Gastroesophageal sphincter (tissue), 3 donors: ENCODE measurements at regions not wholly inside any gene's neighbourhood (a gene's known extent, or its start where the extent isn't known, plus 50 kb on each side); places are given as distances from the start of the nearest gene placed in this dataset.

Experiments used
- POLR2A ChIP-seq, 2 donors: fragments of 450-650 bp; IDR thresholded peaks; one replicate each; pipeline ENCODE4 v1.6.1; 2017; ENCODE audit warnings: antibody characterized with exemption in 2 of 2, mild to moderate bottlenecking in 2 of 2, moderate library complexity in 1 of 2
- POLR2AphosphoS5 ChIP-seq: sonication (generic); formaldehyde crosslinking; IDR thresholded peaks from one replicate; pipeline ENCODE4 v1.6.1; 2017; ENCODE audit warnings: antibody characterized with exemption
- TF ChIP-seq, protein P1 (sequence below), 4 experiments: fragments of 200-600 bp in 2 of 4; fragments of 450-650 bp in 2 of 4; sonication (generic) in 1 of 4; IDR thresholded peaks; one replicate each; pipeline ENCODE4 v1.5.1; 2017 to 2019; ENCODE audit warnings: antibody characterized with exemption in 4 of 4, mild to moderate bottlenecking in 2 of 4, moderate library complexity in 2 of 4

DNA sequence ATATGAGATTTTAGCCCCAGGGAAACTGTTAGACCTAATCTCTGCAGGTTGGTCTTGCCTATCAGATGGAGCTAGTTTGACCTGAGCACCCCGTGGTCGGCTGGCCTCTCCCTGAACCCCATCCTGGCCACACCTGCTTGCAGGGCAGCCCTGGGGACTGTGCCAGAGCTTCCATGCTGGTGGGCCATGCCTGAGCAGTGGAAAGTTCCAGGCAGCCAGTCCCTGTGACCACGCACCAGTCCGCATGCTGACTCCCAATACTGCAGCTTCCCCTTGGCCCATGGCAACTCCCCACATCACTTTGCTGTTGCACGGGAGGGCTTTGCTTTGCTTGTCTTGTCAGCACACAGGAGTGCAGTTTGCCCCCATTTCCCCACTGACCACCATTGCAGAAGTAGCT is 427.8 kb upstream of the SEMA3D start:
- TF ChIP-seq POLR2A (IDR thresholded peaks at IDR 0.05) = no peak
- TF ChIP-seq, protein P1, sequence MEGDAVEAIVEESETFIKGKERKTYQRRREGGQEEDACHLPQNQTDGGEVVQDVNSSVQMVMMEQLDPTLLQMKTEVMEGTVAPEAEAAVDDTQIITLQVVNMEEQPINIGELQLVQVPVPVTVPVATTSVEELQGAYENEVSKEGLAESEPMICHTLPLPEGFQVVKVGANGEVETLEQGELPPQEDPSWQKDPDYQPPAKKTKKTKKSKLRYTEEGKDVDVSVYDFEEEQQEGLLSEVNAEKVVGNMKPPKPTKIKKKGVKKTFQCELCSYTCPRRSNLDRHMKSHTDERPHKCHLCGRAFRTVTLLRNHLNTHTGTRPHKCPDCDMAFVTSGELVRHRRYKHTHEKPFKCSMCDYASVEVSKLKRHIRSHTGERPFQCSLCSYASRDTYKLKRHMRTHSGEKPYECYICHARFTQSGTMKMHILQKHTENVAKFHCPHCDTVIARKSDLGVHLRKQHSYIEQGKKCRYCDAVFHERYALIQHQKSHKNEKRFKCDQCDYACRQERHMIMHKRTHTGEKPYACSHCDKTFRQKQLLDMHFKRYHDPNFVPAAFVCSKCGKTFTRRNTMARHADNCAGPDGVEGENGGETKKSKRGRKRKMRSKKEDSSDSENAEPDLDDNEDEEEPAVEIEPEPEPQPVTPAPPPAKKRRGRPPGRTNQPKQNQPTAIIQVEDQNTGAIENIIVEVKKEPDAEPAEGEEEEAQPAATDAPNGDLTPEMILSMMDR (IDR thresholded peaks at IDR 0.05) = no peak
- TF ChIP-seq POLR2AphosphoS5 = no peak
